ENCODE measurements at regions not wholly inside any gene's neighbourhood (a gene's known extent, or its start where the extent isn't known, plus 50 kb on each side); places are given as distances from the start of the nearest gene placed in this dataset.
A peak's percentile ranks its signal among the peaks of the same experiment; 100 is the strongest.
"Not testable (repeated sequence)": the region's sequence is repeated elsewhere in the genome, so short reads cannot be mapped to it uniquely, and the experiment has no call there.

DNA sequence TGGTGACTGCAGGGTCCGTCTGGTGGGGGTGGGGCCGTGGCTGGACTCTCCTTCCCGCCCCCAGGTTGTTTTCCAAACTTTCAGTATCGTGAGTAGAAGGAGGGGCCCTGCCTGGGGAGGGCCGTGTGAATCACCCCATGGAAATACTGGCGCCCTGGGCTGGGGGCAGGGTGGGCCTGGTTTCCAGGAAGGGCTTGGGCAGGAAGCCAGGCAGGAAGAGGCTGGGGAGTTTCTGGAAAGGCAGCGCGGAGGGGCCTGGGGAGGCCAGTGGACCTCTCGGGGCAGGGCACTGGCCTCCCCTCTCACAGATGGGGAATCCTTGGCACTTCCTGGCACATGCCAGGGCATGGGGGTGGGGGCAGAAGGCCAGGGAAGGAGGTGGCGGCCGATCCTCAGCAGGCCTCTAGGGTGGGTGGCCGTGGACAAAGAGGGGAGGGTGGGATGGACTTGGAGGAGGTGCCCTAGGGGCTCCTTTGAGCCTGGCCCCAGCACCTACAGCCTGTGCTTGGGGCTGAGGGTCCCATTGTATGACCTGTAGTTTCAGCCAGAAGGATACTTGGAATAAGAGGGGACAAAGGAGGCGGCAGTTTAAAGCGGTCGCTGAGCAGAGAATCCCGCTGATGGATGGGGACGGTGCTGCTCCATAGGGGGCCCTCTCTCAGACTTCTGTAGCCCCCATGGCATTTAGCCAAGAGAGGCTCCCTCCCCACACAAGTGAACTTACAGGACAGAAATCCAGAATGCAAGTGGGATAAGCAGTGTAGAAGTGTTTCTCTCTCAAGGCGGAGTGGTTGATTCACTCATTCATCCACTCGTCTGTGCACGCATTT, 56.5 kb upstream of the GATA2 start:
- peak; percentile 69 for DNase-seq

DNA sequence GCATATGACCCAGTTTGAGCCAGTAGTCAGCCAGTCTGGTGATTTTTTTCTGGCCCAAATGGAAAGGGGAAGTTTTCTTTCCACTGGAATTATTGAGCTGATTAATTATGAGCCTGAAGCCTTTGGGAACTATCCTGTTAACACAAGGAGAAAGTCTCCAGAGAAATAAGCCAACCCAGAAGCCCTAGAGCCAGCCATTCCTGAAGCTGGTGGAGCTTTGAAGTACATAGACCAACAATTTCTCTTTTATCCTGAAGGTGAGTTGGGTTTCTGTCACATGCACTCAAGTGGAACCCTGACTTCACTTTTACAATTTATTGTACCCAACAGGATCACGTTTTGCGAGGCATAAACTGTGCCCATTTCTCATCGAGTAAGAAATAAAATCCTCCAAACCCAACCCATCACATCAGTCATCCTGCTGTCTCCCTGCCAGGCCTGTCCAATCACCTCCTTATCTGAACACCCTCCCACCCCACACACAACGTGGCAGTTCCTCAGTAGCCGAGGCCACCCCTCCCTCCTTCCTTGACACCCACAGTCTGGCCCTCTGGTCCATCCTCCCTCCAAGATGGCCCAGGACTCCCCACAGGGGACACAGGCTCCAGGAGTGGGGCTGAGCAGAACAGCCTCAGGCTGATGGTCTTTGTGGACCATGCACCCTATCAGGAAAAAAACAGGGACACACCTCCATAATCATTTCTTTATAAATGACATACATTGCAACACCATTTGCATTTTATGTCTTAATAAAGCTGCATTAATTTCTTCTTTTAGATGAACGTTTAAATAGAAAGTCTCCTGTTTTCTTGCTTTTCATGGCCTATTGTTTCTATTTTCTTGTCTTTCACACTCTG, 55.7 kb upstream of the GATA2 start:
- DNase-seq, result peak; percentile 79

- DNase-seq, result no peak
Measured at GRCh38 chr3:128548021-128548420, 55.0 kb upstream of the GATA2 start.

DNA sequence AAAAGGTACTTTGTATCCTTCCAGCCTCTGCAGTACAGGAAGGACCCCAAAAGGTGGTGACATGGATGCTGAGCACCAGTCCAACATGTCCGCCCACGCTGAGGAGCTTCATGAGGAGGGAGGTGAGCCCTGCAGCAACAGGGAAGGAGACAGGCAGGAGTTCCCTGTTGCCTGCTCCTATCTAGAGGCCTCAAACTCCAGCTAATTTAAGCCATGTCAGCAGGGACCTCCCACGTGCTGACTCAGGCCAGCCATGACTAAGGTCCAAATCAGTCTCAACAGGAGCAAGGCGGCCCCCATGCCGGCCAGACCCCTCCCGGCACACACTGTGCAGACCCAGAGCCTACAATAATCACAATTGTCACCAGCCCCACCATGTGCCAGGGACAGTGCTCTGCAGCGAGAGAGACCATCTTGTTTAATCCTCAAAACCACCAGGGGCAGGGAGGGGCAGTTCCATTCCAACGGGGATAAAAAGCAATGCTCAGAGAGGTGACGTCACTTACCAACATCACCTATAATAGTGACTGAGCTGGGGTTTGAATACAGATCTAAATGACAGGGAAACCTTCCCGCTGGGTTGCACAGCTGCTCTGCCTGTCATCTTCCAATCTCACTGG, 54.5 kb upstream of the GATA2 start:
- DNase-seq, result peak; percentile 85

DNA sequence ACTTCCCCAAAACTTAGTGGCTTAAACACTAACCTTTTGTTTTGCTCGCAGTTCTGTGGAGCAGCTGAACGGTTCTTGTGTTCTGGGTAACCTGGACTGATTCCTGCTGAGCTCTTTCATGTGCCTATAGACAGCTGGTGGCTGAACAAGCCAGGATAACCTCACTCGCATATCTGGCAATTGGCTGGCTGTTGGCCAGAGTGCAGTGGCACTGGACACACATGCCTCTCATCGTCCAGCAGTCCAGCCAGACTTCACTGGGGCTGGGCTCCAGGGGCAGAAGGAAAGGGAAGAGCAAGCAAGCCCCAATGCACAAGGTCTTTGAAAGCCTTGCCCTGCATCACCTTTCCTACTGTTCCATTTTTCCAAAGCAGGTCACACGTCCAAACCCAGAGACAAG, 53.6 kb upstream of the GATA2 start:
- DNase-seq, result peak; percentile 23

DNA sequence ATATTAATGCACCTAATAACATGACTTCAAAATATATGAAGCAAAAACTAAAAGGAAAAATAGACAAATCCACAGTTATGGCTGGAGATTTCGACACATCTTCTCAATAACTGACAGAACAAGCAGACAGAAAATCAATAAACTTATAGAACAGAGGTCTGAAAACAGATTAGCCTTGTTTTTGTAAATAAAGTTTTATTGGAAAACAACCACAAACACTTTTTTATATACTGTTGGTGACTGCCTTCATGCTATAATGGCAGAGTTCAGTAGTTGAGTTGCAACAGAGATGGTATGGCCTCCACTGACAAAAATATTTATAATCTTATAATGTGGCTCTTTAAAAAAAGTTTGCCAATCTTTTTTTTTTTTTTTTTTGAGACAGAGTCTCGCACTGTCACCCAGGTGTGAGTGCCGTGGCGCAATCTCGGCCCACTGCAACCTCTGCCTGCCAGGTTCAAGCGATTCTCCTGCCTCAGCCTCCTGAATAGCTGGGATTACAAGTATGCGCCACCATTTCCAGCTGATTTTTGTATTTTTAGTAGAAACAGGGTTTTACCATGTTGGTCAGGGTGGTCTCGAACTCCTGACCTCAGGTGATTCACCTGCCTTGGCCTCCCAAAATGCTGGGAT, 52.2 kb upstream of the GATA2 start:
- no peak for DNase-seq

DNA sequence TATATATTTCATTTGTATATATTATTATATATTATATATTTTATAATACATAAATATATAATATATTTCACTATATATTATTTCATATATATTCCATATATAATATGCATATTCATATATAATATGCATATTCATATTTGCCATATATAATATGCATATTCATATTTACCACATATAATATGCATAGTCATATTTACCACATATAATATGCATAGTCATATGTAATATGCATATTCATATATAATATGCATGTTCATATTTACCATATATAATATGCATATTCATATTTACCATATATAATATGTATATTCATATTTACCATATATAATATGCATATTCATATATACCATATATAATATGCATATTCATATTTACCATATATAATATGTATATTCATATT, 51.2 kb upstream of the GATA2 start:
- no peak for DNase-seq

DNA sequence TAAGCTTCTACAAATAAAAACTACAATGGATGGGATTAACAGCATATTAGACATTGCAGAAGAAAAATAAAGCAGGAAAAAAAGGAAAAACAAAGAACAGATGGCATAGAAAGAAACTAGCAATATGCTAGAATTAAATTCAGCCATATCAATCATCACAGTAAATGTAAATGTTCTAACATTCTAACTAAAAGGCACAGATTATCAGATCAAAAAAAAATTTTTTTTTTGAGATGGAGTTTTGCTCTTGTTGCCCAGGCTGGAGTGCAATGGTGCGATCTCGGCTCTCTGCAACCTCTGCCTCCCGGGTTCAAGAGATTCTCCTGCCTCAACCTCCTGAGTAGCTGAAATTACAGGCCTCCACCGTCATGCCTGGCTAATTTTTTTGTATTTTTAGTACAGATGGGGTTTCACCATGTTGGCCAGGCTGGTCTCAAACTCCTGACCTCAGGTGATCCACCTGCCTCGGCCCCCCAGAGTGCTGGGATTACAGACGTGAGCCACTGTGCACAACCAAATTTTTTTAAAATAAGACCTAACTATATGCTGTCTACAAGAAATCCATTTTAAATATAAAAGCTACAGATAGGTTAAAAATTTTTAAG, 50.7 kb upstream of the GATA2 start:
- not testable (repeated sequence) for DNase-seq

Data from OCI-M1 (cell line).